Embryonic facial prominence (tissue), 1 donor: ENCODE measurements at regions not wholly inside any gene's neighbourhood (a gene's known extent, or its start where the extent isn't known, plus 50 kb on each side); places are given as distances from the start of the nearest gene placed in this dataset.

Source experiments
- DNase-seq: peaks from one replicate; pipeline ENCODE4 v3.0.0-alpha.2; 2016; ENCODE audit errors: extremely low spot score

GRCh38 chr3:104553121-104553520 lies 813.6 kb upstream of the ALCAM start:
- DNase-seq, result no peak

GRCh38 chr3:104554425-104554824 lies 812.3 kb upstream of the ALCAM start:
- DNase-seq, result no peak

- no peak for DNase-seq
Measured at GRCh38 chr3:104555728-104556127, 811.0 kb upstream of the ALCAM start.

- DNase-seq, result no peak
Measured at GRCh38 chr3:104556372-104557078, 810.2 kb upstream of the ALCAM start.

- DNase-seq, result no peak
Measured at GRCh38 chr3:104561324-104561723, 805.4 kb upstream of the ALCAM start.

GRCh38 chr3:104564045-104564643 lies 802.6 kb upstream of the ALCAM start:
- no peak for DNase-seq

- DNase-seq, result no peak
Measured at GRCh38 chr3:104566054-104566453, 800.7 kb upstream of the ALCAM start.

- no peak for DNase-seq
Measured at GRCh38 chr3:104575634-104576033, 791.1 kb upstream of the ALCAM start.

GRCh38 chr3:104578558-104578957 lies 788.2 kb upstream of the ALCAM start:
- DNase-seq, result no peak

- DNase-seq, result no peak
Measured at GRCh38 chr3:104582092-104582491, 784.6 kb upstream of the ALCAM start.

GRCh38 chr3:104584682-104585081 lies 782.0 kb upstream of the ALCAM start:
- no peak for DNase-seq

- DNase-seq, result no peak
Measured at GRCh38 chr3:104586344-104586743, 780.4 kb upstream of the ALCAM start.

GRCh38 chr3:104588442-104588841 lies 778.3 kb upstream of the ALCAM start:
- DNase-seq, result no peak

- no peak for DNase-seq
Measured at GRCh38 chr3:104591776-104592175, 774.9 kb upstream of the ALCAM start.

GRCh38 chr3:104594491-104594890 lies 772.2 kb upstream of the ALCAM start:
- DNase-seq, result no peak

- DNase-seq, result no peak
Measured at GRCh38 chr3:104596054-104596453, 770.7 kb upstream of the ALCAM start.

- no peak for DNase-seq
Measured at GRCh38 chr3:104596551-104596950, 770.2 kb upstream of the ALCAM start.

- DNase-seq, result no peak
Measured at GRCh38 chr3:104598848-104599511, 767.7 kb upstream of the ALCAM start.

GRCh38 chr3:104604326-104605010 lies 762.2 kb upstream of the ALCAM start:
- DNase-seq, result no peak

GRCh38 chr3:104606812-104607211 lies 759.9 kb upstream of the ALCAM start:
- DNase-seq, result no peak

- no peak for DNase-seq
Measured at GRCh38 chr3:104610730-104611652, 755.7 kb upstream of the ALCAM start.
